IMR-90 (cell line): ENCODE measurements at regions not wholly inside any gene's neighbourhood (a gene's known extent, or its start where the extent isn't known, plus 50 kb on each side); places are given as distances from the start of the nearest gene placed in this dataset.

ENCODE experiments used
- ATAC-seq: fragments of 200-7000 bp; cut with Tn5 transposase; 2 replicates; pipeline ENCODE4 v1.9.1; 2020; ENCODE audit warnings: low read depth, mild to moderate bottlenecking, moderate library complexity
- BruUV-seq: library from RNA; stranded (reverse); fragments of 400-500 nt; replicated peaks from 2 replicates; lab custom pipeline; 2021; lab: Mats Ljungman, UMichigan
- CTCF ChIA-PET: fragments of 300-600 bp; formaldehyde crosslinking; extraction: SDS; loops from one replicate; lab custom pipeline; 2021; ENCODE audit warnings: antibody characterized with exemption; lab: Yijun Ruan, JAX
- POLR2A ChIA-PET: fragments of 300-600 bp; sonication (Branson Sonifier 250); formaldehyde crosslinking; loops from one replicate; lab custom pipeline; 2022; ENCODE audit warnings: antibody characterized with exemption; ENCODE audit not compliant: unreplicated experiment; lab: Charles Lee
- DNase-seq: peaks from one replicate; pipeline ENCODE4 v3.0.0; 2013
- H2AFZ ChIP-seq: replicated peaks from 2 replicates; pipeline ENCODE3; 2013; ENCODE audit warnings: low read length, mild to moderate bottlenecking; ENCODE audit not compliant: poor library complexity
- H2AK5ac ChIP-seq: 2 replicates; pipeline ENCODE4 v1.6.1; 2013; ENCODE audit warnings: low read depth, low read length, inconsistent platforms
- H2AK9ac ChIP-seq: replicated peaks from 2 replicates; pipeline ENCODE3; 2013; ENCODE audit warnings: mild to moderate bottlenecking, low read depth, low read length, moderate library complexity; ENCODE audit not compliant: poor library complexity
- H2BK120ac ChIP-seq: 2 replicates; pipeline ENCODE4 v1.6.1; 2013; ENCODE audit warnings: low read depth, low read length, inconsistent platforms
- H2BK15ac ChIP-seq: 3 replicates; pipeline ENCODE4 v1.6.1; 2013; ENCODE audit warnings: low read depth, low read length, inconsistent platforms
- H2BK20ac ChIP-seq: 2 replicates; pipeline ENCODE4 v1.6.1; 2013; ENCODE audit warnings: low read depth, mild to moderate bottlenecking, inconsistent platforms, low read length, moderate library complexity
- H2BK5ac ChIP-seq: 2 replicates; pipeline ENCODE4 v1.6.1; 2013; ENCODE audit warnings: mild to moderate bottlenecking, low read depth, low read length, inconsistent platforms; ENCODE audit not compliant: poor library complexity, severe bottlenecking
- H3K14ac ChIP-seq: replicated peaks from 2 replicates; pipeline ENCODE4 v1.6.1; 2013; ENCODE audit warnings: low read depth, low read length, inconsistent platforms
- H3K18ac ChIP-seq: 2 replicates; pipeline ENCODE4 v1.6.1; 2013; ENCODE audit warnings: low read depth, low read length, control low read depth
- H3K23ac ChIP-seq: 2 replicates; pipeline ENCODE4 v1.6.1; 2013; ENCODE audit warnings: low read depth, low read length, inconsistent platforms
- H3K27ac ChIP-seq: 2 replicates; pipeline ENCODE4 v1.5.1; 2013; ENCODE audit warnings: mild to moderate bottlenecking, control low read depth, low read length; ENCODE audit not compliant: insufficient read depth
- H3K27me3 ChIP-seq: 2 replicates; pipeline ENCODE4 v1.6.1; 2013; ENCODE audit warnings: low read length; ENCODE audit not compliant: control insufficient read depth, insufficient read depth
- H3K36me3 ChIP-seq: 2 replicates; pipeline ENCODE4 v1.6.1; 2013; ENCODE audit warnings: low read length, mixed read lengths; ENCODE audit not compliant: control insufficient read depth, insufficient read depth
- H3K4ac ChIP-seq: 2 replicates; pipeline ENCODE4 v1.6.1; 2013; ENCODE audit warnings: low read depth, low read length, inconsistent platforms
- H3K4me1 ChIP-seq: 2 replicates; pipeline ENCODE4 v1.6.1; 2013; ENCODE audit warnings: low read length, mixed read lengths; ENCODE audit not compliant: control insufficient read depth, insufficient read depth
- H3K4me2 ChIP-seq: 2 replicates; pipeline ENCODE4 v1.6.1; 2013; ENCODE audit warnings: low read depth, mild to moderate bottlenecking, control low read depth, low read length, moderate library complexity
- H3K4me3 ChIP-seq: 2 replicates; pipeline ENCODE4 v1.5.1; 2013; ENCODE audit warnings: low read depth, mild to moderate bottlenecking, control low read depth, low read length, moderate library complexity; ENCODE audit not compliant: insufficient read depth
- H3K56ac ChIP-seq: 2 replicates; pipeline ENCODE4 v1.6.1; 2013; ENCODE audit warnings: low read length, inconsistent platforms; ENCODE audit not compliant: insufficient read depth; ENCODE audit errors: extremely low read depth
- H3K79me1 ChIP-seq, 2 experiments: 2 replicates each; pipeline ENCODE4 v1.6.1; 2013; ENCODE audit warnings: low read length in 2 of 2, inconsistent platforms in 1 of 2, low read depth in 1 of 2
- H3K9ac ChIP-seq: 2 replicates; pipeline ENCODE4 v1.6.1; 2013; ENCODE audit warnings: low read depth, low read length, control low read depth
- H3K9me1 ChIP-seq: 2 replicates; pipeline ENCODE4 v1.6.1; 2013; ENCODE audit warnings: low read length, inconsistent platforms; ENCODE audit not compliant: insufficient read depth
- H3K9me3 ChIP-seq: 2 replicates; pipeline ENCODE4 v1.6.1; 2013; ENCODE audit warnings: low read length; ENCODE audit not compliant: control insufficient read depth, insufficient read depth
- H4K20me1 ChIP-seq: 2 replicates; pipeline ENCODE4 v1.6.1; 2013; ENCODE audit warnings: low read length, inconsistent platforms; ENCODE audit not compliant: insufficient read depth
- H4K5ac ChIP-seq: 2 replicates; pipeline ENCODE4 v1.6.1; 2013; ENCODE audit warnings: mild to moderate bottlenecking, low read depth, low read length, control low read depth
- H4K8ac ChIP-seq, 2 experiments: 2 replicates each; pipeline ENCODE4 v1.6.1; 2013; ENCODE audit warnings: low read depth in 2 of 2, low read length in 2 of 2, control low read depth in 1 of 2, inconsistent platforms in 1 of 2
- H4K91ac ChIP-seq: 2 replicates; pipeline ENCODE4 v1.6.1; 2013; ENCODE audit warnings: low read depth, low read length, inconsistent platforms; ENCODE audit not compliant: insufficient read depth
- BHLHE40 ChIP-seq: fragments of 150-350 bp; IDR thresholded peaks from 2 replicates; pipeline ENCODE4 v1.6.1; 2016; ENCODE audit warnings: mild to moderate bottlenecking, low read depth, low read length
- CEBPB ChIP-seq: IDR thresholded peaks from 2 replicates; pipeline ENCODE4 v1.6.1; 2012; ENCODE audit warnings: low read depth, low read length, improper control_type of control experiment
- CHD1 ChIP-seq: IDR thresholded peaks from 2 replicates; pipeline ENCODE4 v1.6.1; 2012; ENCODE audit warnings: low read depth, low read length, improper control_type of control experiment
- ELK1 ChIP-seq: fragments of 150-350 bp; IDR thresholded peaks from 2 replicates; pipeline ENCODE4 v1.6.1; 2016; ENCODE audit warnings: low read depth, mild to moderate bottlenecking, low read length, moderate library complexity, borderline replicate concordance
- MAFK ChIP-seq: IDR thresholded peaks from 2 replicates; pipeline ENCODE4 v1.6.1; 2012; ENCODE audit warnings: low read depth, low read length, improper control_type of control experiment
- MXI1 ChIP-seq: IDR thresholded peaks from 2 replicates; pipeline ENCODE4 v1.6.1; 2012; ENCODE audit warnings: low read depth, mild to moderate bottlenecking, low read length, moderate library complexity, borderline replicate concordance
- POLR2A ChIP-seq: IDR thresholded peaks from 2 replicates; pipeline ENCODE4 v1.6.1; 2012; ENCODE audit warnings: mild to moderate bottlenecking, low read depth, low read length
- RAD21 ChIP-seq: IDR thresholded peaks from 2 replicates; pipeline ENCODE4 v1.6.1; 2012; ENCODE audit warnings: low read length, improper control_type of control experiment
- RFX5 ChIP-seq: IDR thresholded peaks from 2 replicates; pipeline ENCODE4 v1.8.0; 2012; ENCODE audit warnings: low read depth, mild to moderate bottlenecking, low read length, moderate library complexity
- SMC3 ChIP-seq: fragments of 150-350 bp; IDR thresholded peaks from 2 replicates; pipeline ENCODE4 v1.6.1; 2016; ENCODE audit warnings: low read depth, mild to moderate bottlenecking, antibody characterized with exemption, low read length, moderate library complexity
- USF2 ChIP-seq: fragments of 150-350 bp; IDR thresholded peaks from 2 replicates; pipeline ENCODE4 v1.6.1; 2017; ENCODE audit warnings: mild to moderate bottlenecking, antibody characterized with exemption, low read length, low read depth
- WGBS, 2 experiments: methylation state at CpG; one replicate each; pipeline versions ENCODE4 v1.1.5 to v1.1.7; 2013; ENCODE audit warnings: missing lambda C conversion rate in 2 of 2; ENCODE audit not compliant: insufficient read length in 1 of 2; ENCODE audit errors: extremely low coverage in 2 of 2; 5-methylcytosine and 5-hydroxymethylcytosine counted together
- dilution Hi-C: fragments of 300-500 bp; cut with HindIII; formaldehyde crosslinking; loops from one replicate; pipeline ENCODE4 v1.14.3; 2018; ENCODE audit warnings: low sequenced_read_pairs; ENCODE audit not compliant: unreplicated experiment
- in situ Hi-C: fragments of 300-500 bp; cut with MboI; formaldehyde crosslinking; loops from 3 replicates; pipeline ENCODE4 v1.14.3; 2019; ENCODE audit warnings: low sequenced_read_pairs, inconsistent platforms, mixed read lengths
- intact Hi-C: fragments of 100-400 bp; cut with micrococcal nuclease; formaldehyde crosslinking; loops from 2 replicates; pipeline ENCODE4 v1.10.0; 2022

- no TSS peak for BruUV-seq
- Histone ChIP-seq H3K4me3 (no peak overlapping the region), H2BK15ac (no peak overlapping the region), H2BK120ac (no peak overlapping the region), H3K9me3 (no peaks in the 10 kb centered on the region), H3K36me3 (no peaks in the 10 kb centered on the region), H3K18ac (no peak overlapping the region), H3K79me1 (no peaks in the 10 kb centered on the region), H3K4me1 (no peaks in the 10 kb centered on the region), H3K27me3 (no peaks in the 10 kb centered on the region), H2BK5ac (no peak overlapping the region), H4K5ac (no peak overlapping the region), H3K9ac (no peak overlapping the region), H2BK20ac (no peak overlapping the region), H3K4me2 (no peak overlapping the region), H2AK9ac (no peak overlapping the region), H3K14ac (no peak overlapping the region), H3K27ac (no peak overlapping the region), H4K91ac (no peak overlapping the region), H4K20me1 (no peaks in the 10 kb centered on the region), H3K23ac (no peak overlapping the region), H2AFZ (no peak overlapping the region), H3K9me1 (no peaks in the 10 kb centered on the region), H3K56ac (no peak overlapping the region), H3K4ac (no peak overlapping the region), H2AK5ac (no peak overlapping the region), H4K8ac (no peak overlapping the region)
- dilution Hi-C loops = no loop called here
- no CpG with 5 or more reads among the region's 3 CpGs for WGBS, 2 experiments
- in situ Hi-C loops = no loop called here
- TF ChIP-seq SMC3 = no peak
- TF ChIP-seq RFX5 = no peak
- TF ChIP-seq MXI1 = no peak
- TF ChIP-seq ELK1 = no peak
- TF ChIP-seq CEBPB = no peak
- no peak for TF ChIP-seq BHLHE40
- no peak for TF ChIP-seq RAD21
- TF ChIP-seq CHD1 = no peak
- no peak for TF ChIP-seq MAFK
- TF ChIP-seq USF2 = no peak
- TF ChIP-seq POLR2A = no peak
- DNase-seq (no peak), ATAC-seq (no peak)
- ChIA-PET CTCF (no interaction called here), POLR2A (no interaction called here)
- intact Hi-C loops = no loop called here
Measured at GRCh38 chr4:30855232-30855631, 135.1 kb downstream of the PCDH7 start.
